HuH-7.5 (cell line): ENCODE measurements at regions not wholly inside any gene's neighbourhood (a gene's known extent, or its start where the extent isn't known, plus 50 kb on each side); places are given as distances from the start of the nearest gene placed in this dataset.
A peak's percentile ranks its signal among the peaks of the same experiment; 100 is the strongest.
"Not testable (repeated sequence)": the region's sequence is repeated elsewhere in the genome, so short reads cannot be mapped to it uniquely, and the experiment has no call there.

Experiments
- DNase-seq: peaks from one replicate; pipeline ENCODE4 v3.0.0; 2011; ENCODE audit warnings: low spot score

DNA sequence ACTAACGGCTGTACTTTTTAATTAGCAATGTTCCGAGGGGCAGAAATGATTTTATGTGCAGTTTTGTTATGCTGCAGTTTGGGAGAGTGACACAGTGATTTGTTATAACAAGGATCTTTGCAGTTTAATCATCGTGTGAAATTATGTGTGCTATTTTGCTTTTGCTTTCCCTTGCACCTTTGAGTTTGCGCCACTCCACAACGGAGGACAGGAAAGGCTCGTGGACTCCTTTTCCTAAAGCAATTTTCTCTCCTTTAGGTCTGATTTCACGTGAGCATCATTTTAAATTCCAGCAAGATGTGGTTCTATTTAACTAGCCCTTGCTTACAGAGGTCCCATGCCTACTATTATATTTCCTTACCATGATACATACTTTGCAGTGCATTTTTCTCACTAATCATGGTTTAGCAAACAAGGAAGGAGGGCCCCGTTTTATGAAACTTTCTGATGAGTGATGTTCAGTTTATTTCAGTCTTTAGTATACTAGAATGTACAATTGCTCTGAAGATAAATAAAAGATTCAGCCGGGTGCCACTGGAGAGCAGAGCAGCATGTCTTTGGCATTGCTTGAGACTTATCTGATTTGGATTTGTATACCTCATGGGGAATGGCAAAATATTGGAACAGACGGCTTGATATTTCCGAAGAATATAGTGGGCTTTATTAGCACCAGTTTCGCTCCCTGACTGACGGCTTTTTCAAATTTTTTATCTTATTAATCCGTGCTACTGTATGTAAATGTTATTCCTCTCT is 528.2 kb upstream of the FANCL start:
- no peak for DNase-seq

DNA sequence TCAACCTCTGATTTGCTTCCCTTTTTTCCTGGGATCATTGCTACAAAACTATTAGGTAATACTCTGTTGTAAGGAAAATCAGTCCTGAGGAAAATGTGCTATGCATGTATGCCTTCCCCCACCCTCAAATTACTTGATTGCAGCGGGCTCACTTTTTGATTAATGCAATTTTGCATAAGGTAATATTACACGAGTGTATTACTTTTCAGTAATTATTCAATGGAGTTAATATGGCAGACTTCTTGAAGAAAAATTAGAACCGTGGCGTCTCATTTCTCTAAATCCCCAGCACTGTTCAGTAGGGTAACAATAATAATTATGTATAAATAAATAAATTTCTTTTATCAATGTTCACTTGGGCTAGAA is 527.6 kb upstream of the FANCL start:
- no peak for DNase-seq

DNA sequence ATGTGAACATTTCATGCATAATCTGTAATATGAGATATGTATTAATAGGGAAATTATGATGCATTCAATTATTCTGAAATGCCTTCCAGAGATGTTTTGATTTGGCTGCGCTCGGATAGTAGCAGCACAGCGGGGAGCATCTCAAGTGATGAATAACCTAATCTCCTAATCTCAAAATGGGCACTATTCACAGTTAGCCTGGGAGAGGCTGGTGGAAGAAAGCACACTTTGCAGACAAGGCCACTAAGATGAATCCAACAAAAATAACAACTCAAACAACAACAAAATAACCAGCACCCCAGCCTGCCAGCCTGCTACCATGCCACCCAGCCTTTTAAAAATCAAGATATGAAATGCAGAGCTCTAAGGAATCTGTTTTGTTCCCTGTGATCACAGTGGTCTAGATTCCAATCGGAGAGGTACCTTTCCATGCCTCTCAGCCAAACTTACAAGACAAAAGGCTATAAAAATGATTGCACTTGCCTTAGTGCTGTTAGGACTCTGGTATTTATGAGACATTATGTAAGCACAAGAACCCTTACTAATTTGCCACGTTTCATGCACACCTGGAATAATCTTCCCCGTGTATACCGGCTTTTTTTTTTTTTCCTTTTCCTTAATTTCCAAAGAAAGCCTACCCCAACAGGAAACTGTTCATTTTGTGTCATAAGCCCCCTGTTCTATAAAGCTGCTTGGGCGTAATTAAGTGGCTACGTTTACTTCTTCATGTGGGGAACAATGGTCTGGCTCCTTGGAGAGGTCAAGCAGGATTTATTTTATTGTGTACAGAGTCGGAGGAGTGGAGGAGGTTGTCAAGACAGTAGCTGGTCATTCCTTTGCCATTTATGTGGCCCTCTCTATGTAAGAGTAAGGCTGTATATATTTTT is 526.9 kb upstream of the FANCL start:
- DNase-seq, result no peak

DNA sequence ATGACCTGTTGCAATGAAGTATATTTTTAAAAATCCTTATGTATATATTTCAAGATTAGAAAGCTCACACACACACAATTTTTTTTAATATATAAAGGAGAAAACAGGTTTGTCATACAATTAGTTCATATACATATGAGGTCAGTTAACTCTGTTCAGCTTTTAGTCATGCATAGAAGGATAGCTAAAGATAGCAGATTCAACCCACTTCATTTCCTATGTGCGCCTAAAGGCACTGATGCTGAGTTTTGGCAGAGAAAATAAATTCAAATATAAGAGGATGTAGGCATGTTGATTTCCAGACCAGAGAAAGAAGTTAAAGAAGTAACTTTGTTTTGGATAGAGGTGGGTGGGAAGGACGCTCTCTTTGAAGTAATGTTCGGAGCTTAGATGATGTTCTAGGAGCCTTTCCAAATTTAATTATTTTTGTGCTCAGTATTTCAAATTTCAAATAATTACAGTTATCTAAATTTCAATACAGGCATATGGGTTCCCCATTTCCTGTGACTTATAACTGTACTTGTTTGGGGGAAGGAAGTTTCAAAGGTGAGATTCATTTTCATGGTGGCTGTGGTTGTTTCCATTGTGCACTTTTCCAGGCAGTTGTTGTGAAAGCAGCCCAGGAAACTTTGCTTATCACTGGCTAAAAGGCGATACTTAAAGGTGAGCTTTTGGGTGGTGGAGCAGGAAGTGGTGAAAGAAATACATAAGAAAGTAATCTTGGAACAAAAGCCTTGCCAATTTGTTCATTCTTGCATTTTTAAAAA is 523.4 kb upstream of the FANCL start:
- DNase-seq, result no peak

DNA sequence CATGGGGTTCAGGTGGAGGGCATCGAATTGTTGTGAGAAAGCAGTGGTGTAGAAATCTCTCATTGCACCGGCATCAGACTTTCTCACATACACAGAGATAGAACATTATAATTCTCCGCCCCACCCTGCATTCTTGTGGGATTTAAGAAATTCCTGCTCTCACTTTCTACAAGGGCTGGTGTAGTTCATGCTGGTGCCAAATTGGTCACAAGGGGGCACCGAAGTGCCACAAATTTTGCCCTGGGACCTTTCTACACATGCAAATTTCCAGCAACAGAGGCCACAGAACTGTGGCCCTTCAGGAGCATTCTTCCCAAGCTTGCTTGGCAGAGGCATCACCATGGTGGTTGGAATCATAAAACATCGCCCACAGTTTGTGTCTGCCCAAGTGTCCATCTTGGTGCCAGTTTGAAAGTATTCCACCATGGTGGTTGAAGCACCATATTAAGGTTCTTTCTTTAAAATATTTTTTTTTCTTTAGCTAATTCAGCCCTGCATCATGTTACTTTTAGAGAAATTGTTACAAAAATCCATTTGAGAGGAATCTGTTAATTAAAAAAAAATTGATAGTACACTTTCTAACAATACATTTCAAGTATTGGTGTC is 521.2 kb upstream of the FANCL start:
- DNase-seq, result peak; percentile 11

DNA sequence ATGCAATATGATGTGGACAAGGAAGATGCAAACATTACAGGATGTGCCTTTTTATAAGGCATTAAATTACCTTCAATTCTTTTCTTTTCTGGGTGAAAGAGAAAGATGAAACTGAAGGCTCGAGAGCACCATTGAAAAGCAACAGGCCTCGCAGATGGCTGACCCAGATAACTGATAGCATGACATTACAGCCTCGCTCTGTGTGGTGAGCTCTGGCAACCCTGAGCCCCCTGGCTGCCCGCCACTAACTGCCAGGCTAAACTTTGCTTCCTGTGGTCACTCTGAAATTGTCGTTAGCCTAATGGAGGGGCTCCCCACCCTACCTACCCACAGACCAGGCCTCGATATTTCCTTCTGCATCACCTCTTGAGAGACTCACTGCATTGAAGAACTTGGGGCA is 516.8 kb upstream of the FANCL start:
- no peak for DNase-seq

DNA sequence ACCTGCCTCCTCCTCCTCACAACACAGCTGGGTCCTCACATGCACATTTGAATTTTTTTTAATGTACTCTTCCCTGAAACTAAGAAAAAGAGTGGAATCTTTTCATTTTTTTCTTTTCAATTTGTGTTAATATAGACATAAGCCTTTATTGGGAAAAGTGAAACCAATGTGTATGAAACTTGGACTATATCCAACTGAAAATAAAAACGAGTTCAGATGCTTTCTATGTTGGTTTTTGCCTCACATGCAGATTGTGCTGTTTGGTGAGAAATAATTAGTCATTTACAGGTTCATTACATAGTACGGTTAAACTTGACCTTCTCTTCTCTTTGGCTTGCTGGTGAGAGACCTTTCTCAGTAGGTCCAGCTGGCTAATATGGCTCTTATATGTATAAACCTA is 515.2 kb upstream of the FANCL start:
- no peak for DNase-seq

DNA sequence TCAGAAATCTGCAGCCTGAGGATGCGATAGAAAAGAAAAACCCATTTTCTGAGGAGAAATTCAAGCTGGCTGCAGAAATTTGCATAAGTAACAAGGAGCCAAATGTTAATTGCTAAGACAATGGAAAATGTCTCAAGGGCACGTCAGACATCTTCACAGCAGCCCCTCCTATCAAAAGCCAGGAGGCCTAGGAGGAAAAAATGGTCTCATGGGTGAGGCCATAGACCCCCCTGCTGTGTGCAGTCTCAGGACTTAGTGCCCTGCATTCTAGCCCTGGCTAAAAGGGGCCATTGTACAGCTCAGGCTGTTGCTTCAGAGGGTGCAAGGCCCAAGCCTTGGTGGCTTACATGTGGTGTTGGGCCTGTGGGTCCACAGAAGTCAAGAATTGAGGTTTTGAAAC is 511.4 kb upstream of the FANCL start:
- not testable (repeated sequence) for DNase-seq

DNA sequence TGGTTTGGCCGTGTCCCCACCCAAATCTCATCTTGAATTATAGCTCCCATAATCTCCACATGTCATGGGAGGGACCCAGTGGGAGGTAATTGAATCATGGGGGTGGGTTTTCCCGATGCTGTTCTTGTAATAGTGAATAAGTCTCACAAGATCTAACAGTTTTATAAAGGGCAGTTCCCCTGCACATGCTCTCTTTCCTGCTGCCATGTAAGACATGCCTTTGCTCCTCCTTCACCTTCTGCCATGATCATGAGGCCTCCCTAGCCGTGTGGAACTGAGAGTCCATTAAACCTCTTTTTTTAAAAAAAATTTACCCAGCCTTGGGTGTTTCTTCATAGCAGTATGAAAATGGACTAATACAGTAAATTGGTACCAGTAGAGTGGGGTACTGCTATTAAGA is 510.6 kb upstream of the FANCL start:
- not testable (repeated sequence) for DNase-seq

DNA sequence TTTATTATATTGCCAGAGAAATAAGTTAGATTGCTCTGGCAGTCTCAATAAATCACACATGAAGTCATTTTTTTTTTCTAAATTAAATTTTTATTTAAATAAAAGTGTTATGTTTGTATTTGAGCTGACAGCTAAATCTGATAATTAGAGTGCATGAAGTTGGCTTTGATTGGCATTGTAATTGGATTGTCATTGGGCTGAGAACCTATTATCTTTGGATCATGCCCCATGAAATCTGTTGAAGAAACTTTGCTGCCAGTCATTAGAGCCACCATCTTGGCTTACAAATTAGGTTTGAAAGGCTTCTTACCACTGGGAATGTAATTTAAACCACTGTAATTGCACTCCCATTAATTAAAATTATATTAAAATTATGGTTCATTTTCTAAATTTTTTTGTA is 507.9 kb upstream of the FANCL start:
- no peak for DNase-seq

DNA sequence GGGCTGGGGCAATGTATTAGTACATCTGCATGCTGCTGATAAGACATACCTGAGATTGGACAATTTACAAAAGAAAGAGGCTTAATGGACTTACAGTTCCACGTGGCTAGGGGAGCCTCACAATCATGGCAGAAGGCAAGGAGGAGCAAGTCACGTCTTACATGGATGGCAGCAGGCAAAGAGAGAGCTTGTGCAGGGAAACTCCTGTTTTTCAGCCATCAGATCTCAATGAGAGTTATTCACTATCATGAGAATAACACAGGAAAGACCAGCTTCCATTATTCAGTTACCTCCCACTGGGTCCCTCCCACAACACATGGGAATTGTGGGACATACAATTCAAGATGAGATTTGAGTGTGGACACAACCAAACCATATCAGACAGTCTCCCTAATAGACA is 504.2 kb upstream of the FANCL start:
- not testable (repeated sequence) for DNase-seq

DNA sequence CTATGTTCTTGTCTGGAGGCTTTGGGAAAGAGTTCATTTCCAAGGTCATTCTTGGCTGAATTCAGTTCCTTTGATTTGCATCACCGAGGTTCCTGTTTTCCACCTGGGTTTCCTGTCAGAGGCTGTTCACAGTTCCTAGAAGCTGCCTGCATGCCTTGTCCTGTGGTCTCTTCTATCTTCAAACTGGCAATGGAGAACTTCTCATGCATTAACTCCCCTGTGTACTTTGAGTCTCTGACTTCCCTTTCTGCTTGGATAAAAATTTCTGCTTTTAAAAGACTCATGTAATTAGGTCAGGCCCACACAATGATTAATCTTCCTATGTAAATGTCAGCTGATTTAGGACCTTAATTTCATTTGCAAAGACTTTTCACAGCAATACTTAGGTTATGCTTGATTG is 499.3 kb upstream of the FANCL start:
- DNase-seq, result no peak

DNA sequence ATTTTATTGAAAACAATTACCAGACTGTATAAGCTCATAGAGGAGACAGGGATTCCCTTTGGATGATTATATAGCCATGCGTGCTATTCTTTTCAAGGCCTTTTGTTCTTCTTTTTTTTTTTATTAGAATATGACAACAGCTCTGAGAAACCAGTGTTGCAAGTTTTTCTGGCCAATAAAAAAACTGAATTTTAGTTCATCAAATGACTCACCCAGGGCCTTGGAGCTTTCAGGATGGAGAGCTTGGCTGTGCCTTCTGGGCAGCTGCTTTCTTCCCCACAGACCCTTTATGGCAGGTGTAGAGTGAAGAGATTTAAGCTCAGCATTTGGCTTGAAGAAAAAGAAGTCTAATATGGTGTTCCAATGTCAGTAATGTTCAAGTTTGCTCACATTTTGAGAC is 497.9 kb upstream of the FANCL start:
- no peak for DNase-seq

DNA sequence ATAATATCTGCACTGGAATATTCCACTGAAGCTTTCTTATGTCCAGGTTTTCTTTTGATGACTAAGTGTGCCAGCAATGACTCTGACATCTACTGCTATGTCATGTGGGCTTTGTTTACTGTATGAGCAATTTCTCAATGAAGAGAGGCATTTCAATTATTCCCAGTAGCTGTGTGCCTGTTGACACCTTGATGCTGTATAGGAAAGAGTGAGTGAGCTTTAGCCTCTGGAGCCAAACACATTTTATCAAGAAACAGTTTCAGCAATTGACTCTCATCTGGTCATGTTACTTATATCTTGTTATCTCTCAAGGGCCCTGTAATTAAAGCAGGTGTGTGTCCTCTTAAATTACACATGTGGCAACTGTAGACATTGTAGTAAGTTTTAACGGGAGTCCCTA is 493.2 kb upstream of the FANCL start:
- DNase-seq, result no peak

DNA sequence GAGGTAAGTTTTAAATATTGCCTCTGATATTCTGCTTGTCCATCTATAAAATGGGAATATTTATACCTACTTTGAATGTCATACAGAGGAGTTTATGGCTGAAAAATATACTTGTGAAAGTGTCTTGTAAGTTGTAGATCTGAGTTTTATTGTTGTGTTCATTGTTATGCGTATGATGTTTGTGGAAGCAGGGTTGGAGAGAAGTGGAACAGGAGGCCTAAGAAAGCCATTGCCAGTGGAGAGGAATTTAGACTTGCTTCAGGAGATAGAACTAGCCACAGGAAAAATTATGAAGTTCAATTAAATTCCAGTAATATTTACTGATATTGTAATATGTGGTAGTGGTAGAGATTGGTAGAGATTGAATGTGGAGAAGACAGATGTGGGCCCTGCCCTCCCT is 491.9 kb upstream of the FANCL start:
- DNase-seq, result no peak

DNA sequence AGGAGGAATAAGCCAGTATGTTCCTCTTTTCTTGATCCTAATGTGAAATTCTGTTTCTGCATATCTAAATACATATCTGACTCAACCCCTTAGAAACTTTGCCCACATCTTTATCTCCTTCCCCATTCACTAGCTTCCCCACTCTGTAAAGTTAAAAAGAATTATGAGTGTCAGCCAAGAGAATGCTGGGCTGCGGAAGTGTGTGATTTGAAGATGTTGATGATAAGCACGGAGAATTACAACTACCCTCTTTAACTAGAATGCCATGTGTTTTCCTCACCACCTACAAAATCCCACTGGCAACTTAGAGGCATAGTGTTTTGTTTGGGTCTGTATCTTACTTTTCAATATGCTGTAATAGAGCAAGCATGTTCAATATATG is 490.4 kb upstream of the FANCL start:
- DNase-seq, result no peak

DNA sequence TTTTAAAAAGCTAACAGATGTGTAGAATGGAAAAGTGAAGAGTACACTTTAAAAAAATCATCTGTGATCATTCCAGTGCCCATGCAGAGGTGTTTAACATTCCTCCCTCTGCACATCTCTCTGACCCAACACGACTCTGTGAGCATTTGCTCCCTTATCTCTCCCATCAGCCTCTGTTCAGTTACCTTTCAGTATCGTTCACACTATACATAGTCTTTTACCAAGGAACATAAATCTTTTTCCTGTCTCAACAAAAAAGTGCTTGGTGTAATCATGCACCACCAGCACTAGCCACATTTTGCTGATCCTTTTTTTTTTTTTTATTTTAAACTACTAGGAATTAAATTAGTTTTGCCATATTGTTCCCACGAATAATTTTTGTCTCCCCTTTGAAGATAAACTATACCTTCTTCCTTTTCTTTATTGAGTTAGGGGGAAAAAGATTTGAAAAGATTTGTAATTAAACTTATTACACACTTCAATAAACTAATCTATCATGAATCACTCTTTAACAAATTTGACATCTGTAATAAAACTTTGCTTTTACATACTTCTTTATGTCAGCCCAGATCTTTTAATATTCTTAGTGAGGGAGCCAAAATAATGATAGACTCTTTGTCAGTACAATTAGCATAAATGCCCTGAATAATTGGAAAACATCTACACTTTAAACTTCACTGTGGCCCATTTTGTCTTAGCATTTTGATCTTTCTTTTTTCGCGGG is 489.8 kb upstream of the FANCL start:
- DNase-seq, result no peak

DNA sequence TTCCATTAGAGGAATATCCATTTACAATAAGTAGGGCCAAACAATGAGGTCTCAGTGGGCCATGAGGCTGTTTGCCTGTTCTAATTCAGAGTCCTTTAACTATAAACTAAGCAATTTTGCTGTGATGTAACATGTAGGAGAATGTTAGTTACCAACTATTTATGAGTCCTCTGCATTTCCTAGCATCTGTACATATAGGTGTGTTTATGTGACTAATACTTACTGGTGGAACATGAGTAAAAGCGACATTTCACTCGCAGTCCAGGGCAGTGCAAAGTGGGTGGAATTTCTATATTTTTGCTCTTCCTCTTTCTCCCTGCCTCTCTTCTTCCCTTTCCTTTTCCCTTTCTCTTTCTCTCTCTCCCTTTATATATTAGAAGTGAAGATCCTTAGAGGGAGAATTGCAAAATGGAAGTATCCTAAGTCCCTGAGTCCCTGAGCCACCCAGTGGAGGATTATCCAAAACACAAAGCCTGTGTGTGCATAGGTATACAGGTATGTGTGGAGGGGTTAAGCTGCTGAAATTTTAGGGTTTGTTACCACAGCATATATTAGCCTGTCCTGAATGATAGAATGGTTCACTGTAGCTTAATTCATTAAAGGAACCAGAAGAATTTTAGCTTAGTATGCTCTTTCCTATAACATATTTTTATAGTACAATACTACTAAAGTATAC is 487.0 kb upstream of the FANCL start:
- DNase-seq, result no peak

DNA sequence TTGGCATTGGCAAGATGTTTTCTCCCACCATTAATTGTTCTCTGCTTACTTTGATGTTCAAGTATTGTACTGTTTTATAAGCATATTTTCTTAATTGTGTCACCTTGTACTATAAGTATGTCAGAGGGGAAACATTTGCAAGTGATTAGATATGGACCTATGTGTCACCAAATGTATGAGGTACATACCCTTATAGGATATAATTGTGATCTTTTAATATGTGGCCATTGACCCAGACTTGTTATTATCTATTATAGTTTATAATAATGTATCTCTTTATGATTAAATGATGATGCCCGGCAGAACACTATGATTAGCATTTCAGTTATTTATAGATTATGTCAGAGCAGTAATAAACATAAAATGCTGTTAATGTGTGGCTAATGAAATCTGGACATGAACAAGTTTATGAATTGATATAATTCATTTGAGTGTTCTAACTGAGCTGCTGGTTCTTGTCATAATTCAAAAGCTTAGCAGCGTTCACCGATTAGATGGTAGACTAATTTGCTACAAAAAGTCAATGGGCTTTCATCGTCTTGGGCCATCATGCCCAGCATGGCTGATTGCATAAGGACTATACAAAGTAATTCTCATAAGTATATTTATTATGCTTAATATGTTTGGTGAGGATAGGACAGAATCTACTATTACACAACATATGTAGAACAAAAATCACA is 480.9 kb upstream of the FANCL start:
- DNase-seq, result no peak
